HEK293T (cell line): ENCODE measurements at regions not wholly inside any gene's neighbourhood (a gene's known extent, or its start where the extent isn't known, plus 50 kb on each side); places are given as distances from the start of the nearest gene placed in this dataset.

ENCODE experiments used
- BHLHE40 ChIP-seq: fragments of 450-650 bp; IDR thresholded peaks from 2 replicates; pipeline ENCODE4 v1.6.1; 2016; ENCODE audit warnings: mild to moderate bottlenecking, moderate library complexity, borderline replicate concordance
- ELF4 ChIP-seq: fragments of 450-650 bp; IDR thresholded peaks from 2 replicates; pipeline ENCODE4 v1.6.1; 2017; ENCODE audit warnings: antibody characterized with exemption
- FOXA1 ChIP-seq: fragments of 450-650 bp; IDR thresholded peaks from 2 replicates; pipeline ENCODE4 v1.6.1; 2016; ENCODE audit warnings: mild to moderate bottlenecking
- FOXK2 ChIP-seq: fragments of 450-650 bp; IDR thresholded peaks from 2 replicates; pipeline ENCODE4 v1.6.1; 2016; ENCODE audit warnings: mild to moderate bottlenecking
- FOXM1 ChIP-seq: fragments of 450-650 bp; IDR thresholded peaks from 2 replicates; pipeline ENCODE4 v1.6.1; 2017; ENCODE audit warnings: mild to moderate bottlenecking, borderline replicate concordance
- HDGF ChIP-seq: fragments of 450-650 bp; IDR thresholded peaks from 2 replicates; pipeline ENCODE4 v1.6.1; 2017; ENCODE audit warnings: antibody characterized with exemption, borderline replicate concordance
- L3MBTL2 ChIP-seq: fragments of 450-650 bp; conservative IDR thresholded peaks from 2 replicates; pipeline ENCODE4 v1.6.1; 2016; ENCODE audit warnings: mild to moderate bottlenecking
- NFRKB ChIP-seq: fragments of 450-650 bp; IDR thresholded peaks from 2 replicates; pipeline ENCODE4 v1.6.1; 2016; ENCODE audit warnings: mild to moderate bottlenecking, moderate library complexity
- SP1 ChIP-seq: fragments of 450-650 bp; IDR thresholded peaks from 2 replicates; pipeline ENCODE4 v1.6.1; 2017
- SUZ12 ChIP-seq: fragments of 450-650 bp; IDR thresholded peaks from 2 replicates; pipeline ENCODE4 v1.6.1; 2016; ENCODE audit warnings: mild to moderate bottlenecking
- TARDBP ChIP-seq: fragments of 450-650 bp; IDR thresholded peaks from 2 replicates; pipeline ENCODE4 v1.6.1; 2016

DNA sequence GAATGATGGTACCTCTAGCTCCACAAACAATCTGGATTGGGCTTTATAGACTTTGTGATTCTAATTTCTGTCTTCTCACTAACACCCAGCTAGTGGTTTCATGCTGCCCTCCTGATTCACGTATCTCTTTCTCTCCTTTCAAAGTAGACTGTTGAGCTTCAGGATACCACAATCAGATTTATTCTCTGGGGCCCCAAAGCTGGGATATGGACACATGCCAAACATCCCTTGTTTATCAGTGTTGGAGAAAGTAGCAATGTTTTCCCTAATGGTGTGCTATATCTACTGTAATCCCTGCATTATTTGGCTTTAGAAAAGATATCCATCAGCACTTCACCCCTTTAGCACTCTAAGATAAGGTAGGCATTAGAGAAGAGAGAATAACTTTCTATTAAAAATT lies 361.0 kb downstream of the FGF10 start:
- TF ChIP-seq HDGF (no peak), ELF4 (no peak), SUZ12 (no peak), BHLHE40 (no peak), SP1 (no peak), TARDBP (no peak), L3MBTL2 (no peak), FOXM1 (no peak), FOXK2 (no peak), FOXA1 (no peak), NFRKB (no peak)
